ENCODE measurements at regions not wholly inside any gene's neighbourhood (a gene's known extent, or its start where the extent isn't known, plus 50 kb on each side); places are given as distances from the start of the nearest gene placed in this dataset.

GRCh38 chr2:212683346-212684097, 144.9 kb upstream of the ERBB4 start:
- no peak for DNase-seq (ENCODE audit: extremely low spot score)
- TF ChIP-seq CTCF (IDR thresholded peaks at IDR 0.05; ENCODE audit: control extremely low read depth, extremely low read depth, low read depth, missing control alignments): no peak
- ChIA-PET POLR2A (no interaction called here), CTCF (interaction anchor here (1.7 kb wide), 1 partner anchor 31 kb away, joined by 4 read pairs; no protein-coding TSS in a partner anchor)

DNA sequence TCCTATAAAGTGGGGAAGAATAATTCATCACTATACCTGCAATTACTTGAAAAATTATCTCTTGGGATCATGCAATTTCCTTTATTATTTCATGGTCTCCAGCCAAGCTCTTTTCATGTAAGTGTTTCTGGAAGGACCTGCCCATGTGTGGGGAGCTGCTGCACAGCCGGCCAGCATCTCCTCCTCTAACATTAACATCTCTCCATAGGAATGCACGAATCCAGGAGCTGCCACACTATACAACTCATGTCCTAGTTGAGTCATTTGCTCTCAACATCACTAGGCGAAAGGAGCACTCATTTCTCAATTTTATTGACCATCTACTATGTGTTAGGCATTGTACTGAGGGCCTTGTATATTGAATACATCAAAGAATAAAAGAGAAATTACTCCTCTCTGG, 144.3 kb upstream of the ERBB4 start:
- ChIA-PET CTCF (no interaction called here), POLR2A (no interaction called here)
- no peak for DNase-seq (ENCODE audit: extremely low spot score)
- TF ChIP-seq CTCF (IDR thresholded peaks at IDR 0.05; ENCODE audit: control extremely low read depth, extremely low read depth, low read depth, missing control alignments): no peak

- ChIA-PET POLR2A (no interaction called here), CTCF (interaction anchor here (1.5 kb wide), 1 partner anchor 15 kb away, joined by 3 read pairs; no protein-coding TSS in a partner anchor)
- TF ChIP-seq CTCF (IDR thresholded peaks at IDR 0.05; ENCODE audit: control extremely low read depth, extremely low read depth, low read depth, missing control alignments): no peak
- DNase-seq (ENCODE audit: extremely low spot score): no peak
Measured at GRCh38 chr2:212677466-212677865, 138.9 kb upstream of the ERBB4 start.

DNA sequence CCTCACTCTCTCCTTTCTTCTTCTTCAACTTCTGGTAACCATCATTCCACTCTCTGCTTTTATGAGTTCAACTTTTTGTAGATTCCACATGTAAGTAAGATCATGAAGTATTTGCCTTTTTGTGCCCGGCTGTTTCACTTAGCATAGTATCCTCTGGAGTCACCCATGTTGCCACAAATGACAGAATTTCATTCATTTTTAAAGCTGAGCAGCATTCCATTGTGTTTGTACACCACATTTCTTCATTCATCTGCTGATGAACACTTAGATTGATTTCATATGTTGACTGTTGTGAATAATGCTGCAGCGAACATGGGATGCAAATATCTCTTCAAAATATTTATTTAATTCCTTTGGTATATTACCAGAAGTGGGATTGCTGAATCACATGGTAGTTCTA, 133.6 kb upstream of the ERBB4 start:
- DNase-seq (ENCODE audit: extremely low spot score): no peak
- POLR2A ChIA-PET: no interaction called here
- no peak for TF ChIP-seq CTCF (IDR thresholded peaks at IDR 0.05; ENCODE audit: control extremely low read depth, extremely low read depth, low read depth, missing control alignments)
- CTCF ChIA-PET: no interaction called here

DNA sequence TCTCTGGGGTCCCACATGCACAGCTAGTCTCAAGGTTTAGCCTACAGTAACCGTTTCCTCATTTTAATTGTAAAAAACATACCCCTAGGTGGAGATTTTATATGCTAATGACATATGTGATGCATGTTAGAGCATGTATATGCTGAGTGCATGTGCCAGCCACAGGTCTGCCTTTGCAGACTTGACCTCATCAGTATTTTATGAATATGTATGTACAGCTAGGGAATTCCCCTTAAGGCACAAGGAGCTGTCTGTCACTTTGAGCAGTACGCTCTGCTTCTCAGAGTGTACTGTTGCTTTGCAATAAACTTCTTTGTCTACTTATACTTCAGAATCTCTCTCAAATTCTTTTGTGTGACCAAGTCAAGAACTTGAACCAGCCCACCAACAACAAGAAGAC, 131.2 kb upstream of the ERBB4 start:
- no peak for TF ChIP-seq CTCF (IDR thresholded peaks at IDR 0.05; ENCODE audit: control extremely low read depth, extremely low read depth, low read depth, missing control alignments)
- POLR2A ChIA-PET: no interaction called here
- CTCF ChIA-PET: interaction anchor here (0.8 to 1.5 kb wide), 5 partner anchors 10 to 326 kb away, joined by 3 to 4 read pairs (median 3); no protein-coding TSS in a partner anchor
- DNase-seq (ENCODE audit: extremely low spot score): no peak

DNA sequence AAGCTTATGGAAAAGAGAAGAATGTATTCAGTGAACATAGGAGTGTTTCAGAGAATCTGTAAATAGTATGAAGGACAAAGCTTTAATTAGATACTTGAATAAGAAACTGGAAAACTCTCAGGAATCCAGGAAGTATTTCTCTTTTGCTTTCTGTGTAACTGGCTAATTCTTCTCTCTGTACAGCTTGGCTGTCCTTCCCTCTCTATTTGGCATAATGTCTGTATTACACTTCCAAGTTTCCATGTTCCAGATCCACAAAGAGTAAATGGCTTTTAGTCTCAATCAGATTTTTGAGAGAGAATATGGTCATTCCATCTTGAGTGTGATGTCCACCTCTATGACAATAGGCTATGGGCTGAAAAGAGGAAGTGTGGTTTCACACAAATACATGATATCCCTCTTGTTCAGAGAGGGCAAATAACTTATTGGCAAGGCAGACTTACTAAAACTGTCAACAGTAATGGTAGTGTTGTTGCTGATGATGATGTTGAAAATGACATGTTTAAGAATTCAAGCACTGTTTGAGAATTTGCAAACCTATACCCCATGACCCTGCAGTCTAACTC, 129.2 kb upstream of the ERBB4 start:
- TF ChIP-seq CTCF (IDR thresholded peaks at IDR 0.05; ENCODE audit: control extremely low read depth, extremely low read depth, low read depth, missing control alignments): no peak
- DNase-seq (ENCODE audit: extremely low spot score): no peak
- ChIA-PET CTCF (interaction anchor here (1.5 kb wide), 1 partner anchor 32 kb away, joined by 4 read pairs; no protein-coding TSS in a partner anchor), POLR2A (no interaction called here)
